IMR-90 (cell line): ENCODE measurements at regions not wholly inside any gene's neighbourhood (a gene's known extent, or its start where the extent isn't known, plus 50 kb on each side); places are given as distances from the start of the nearest gene placed in this dataset.

Experiments used
- ATAC-seq: fragments of 200-7000 bp; cut with Tn5 transposase; 2 replicates; pipeline ENCODE4 v1.9.1; 2020; ENCODE audit warnings: low read depth, mild to moderate bottlenecking, moderate library complexity
- BruUV-seq: library from RNA; stranded (reverse); fragments of 400-500 nt; replicated peaks from 2 replicates; lab custom pipeline; 2021; lab: Mats Ljungman, UMichigan
- CTCF ChIA-PET: fragments of 300-600 bp; formaldehyde crosslinking; extraction: SDS; loops from one replicate; lab custom pipeline; 2021; ENCODE audit warnings: antibody characterized with exemption; lab: Yijun Ruan, JAX
- POLR2A ChIA-PET: fragments of 300-600 bp; sonication (Branson Sonifier 250); formaldehyde crosslinking; loops from one replicate; lab custom pipeline; 2022; ENCODE audit warnings: antibody characterized with exemption; ENCODE audit not compliant: unreplicated experiment; lab: Charles Lee
- DNase-seq: peaks from one replicate; pipeline ENCODE4 v3.0.0; 2013
- H2AFZ ChIP-seq: replicated peaks from 2 replicates; pipeline ENCODE3; 2013; ENCODE audit warnings: low read length, mild to moderate bottlenecking; ENCODE audit not compliant: poor library complexity
- H2AK5ac ChIP-seq: 2 replicates; pipeline ENCODE4 v1.6.1; 2013; ENCODE audit warnings: low read depth, low read length, inconsistent platforms
- H2AK9ac ChIP-seq: replicated peaks from 2 replicates; pipeline ENCODE3; 2013; ENCODE audit warnings: mild to moderate bottlenecking, low read depth, low read length, moderate library complexity; ENCODE audit not compliant: poor library complexity
- H2BK120ac ChIP-seq: 2 replicates; pipeline ENCODE4 v1.6.1; 2013; ENCODE audit warnings: low read depth, low read length, inconsistent platforms
- H2BK15ac ChIP-seq: 3 replicates; pipeline ENCODE4 v1.6.1; 2013; ENCODE audit warnings: low read depth, low read length, inconsistent platforms
- H2BK20ac ChIP-seq: 2 replicates; pipeline ENCODE4 v1.6.1; 2013; ENCODE audit warnings: low read depth, mild to moderate bottlenecking, inconsistent platforms, low read length, moderate library complexity
- H2BK5ac ChIP-seq: 2 replicates; pipeline ENCODE4 v1.6.1; 2013; ENCODE audit warnings: mild to moderate bottlenecking, low read depth, low read length, inconsistent platforms; ENCODE audit not compliant: poor library complexity, severe bottlenecking
- H3K14ac ChIP-seq: replicated peaks from 2 replicates; pipeline ENCODE4 v1.6.1; 2013; ENCODE audit warnings: low read depth, low read length, inconsistent platforms
- H3K18ac ChIP-seq: 2 replicates; pipeline ENCODE4 v1.6.1; 2013; ENCODE audit warnings: low read depth, low read length, control low read depth
- H3K23ac ChIP-seq: 2 replicates; pipeline ENCODE4 v1.6.1; 2013; ENCODE audit warnings: low read depth, low read length, inconsistent platforms
- H3K27ac ChIP-seq: 2 replicates; pipeline ENCODE4 v1.5.1; 2013; ENCODE audit warnings: mild to moderate bottlenecking, control low read depth, low read length; ENCODE audit not compliant: insufficient read depth
- H3K27me3 ChIP-seq: 2 replicates; pipeline ENCODE4 v1.6.1; 2013; ENCODE audit warnings: low read length; ENCODE audit not compliant: control insufficient read depth, insufficient read depth
- H3K36me3 ChIP-seq: 2 replicates; pipeline ENCODE4 v1.6.1; 2013; ENCODE audit warnings: low read length, mixed read lengths; ENCODE audit not compliant: control insufficient read depth, insufficient read depth
- H3K4ac ChIP-seq: 2 replicates; pipeline ENCODE4 v1.6.1; 2013; ENCODE audit warnings: low read depth, low read length, inconsistent platforms
- H3K4me1 ChIP-seq: 2 replicates; pipeline ENCODE4 v1.6.1; 2013; ENCODE audit warnings: low read length, mixed read lengths; ENCODE audit not compliant: control insufficient read depth, insufficient read depth
- H3K4me2 ChIP-seq: 2 replicates; pipeline ENCODE4 v1.6.1; 2013; ENCODE audit warnings: low read depth, mild to moderate bottlenecking, control low read depth, low read length, moderate library complexity
- H3K4me3 ChIP-seq: 2 replicates; pipeline ENCODE4 v1.5.1; 2013; ENCODE audit warnings: low read depth, mild to moderate bottlenecking, control low read depth, low read length, moderate library complexity; ENCODE audit not compliant: insufficient read depth
- H3K56ac ChIP-seq: 2 replicates; pipeline ENCODE4 v1.6.1; 2013; ENCODE audit warnings: low read length, inconsistent platforms; ENCODE audit not compliant: insufficient read depth; ENCODE audit errors: extremely low read depth
- H3K79me1 ChIP-seq, 2 experiments: 2 replicates each; pipeline ENCODE4 v1.6.1; 2013; ENCODE audit warnings: low read length in 2 of 2, inconsistent platforms in 1 of 2, low read depth in 1 of 2
- H3K9ac ChIP-seq: 2 replicates; pipeline ENCODE4 v1.6.1; 2013; ENCODE audit warnings: low read depth, low read length, control low read depth
- H3K9me1 ChIP-seq: 2 replicates; pipeline ENCODE4 v1.6.1; 2013; ENCODE audit warnings: low read length, inconsistent platforms; ENCODE audit not compliant: insufficient read depth
- H3K9me3 ChIP-seq: 2 replicates; pipeline ENCODE4 v1.6.1; 2013; ENCODE audit warnings: low read length; ENCODE audit not compliant: control insufficient read depth, insufficient read depth
- H4K20me1 ChIP-seq: 2 replicates; pipeline ENCODE4 v1.6.1; 2013; ENCODE audit warnings: low read length, inconsistent platforms; ENCODE audit not compliant: insufficient read depth
- H4K5ac ChIP-seq: 2 replicates; pipeline ENCODE4 v1.6.1; 2013; ENCODE audit warnings: mild to moderate bottlenecking, low read depth, low read length, control low read depth
- H4K8ac ChIP-seq, 2 experiments: 2 replicates each; pipeline ENCODE4 v1.6.1; 2013; ENCODE audit warnings: low read depth in 2 of 2, low read length in 2 of 2, control low read depth in 1 of 2, inconsistent platforms in 1 of 2
- H4K91ac ChIP-seq: 2 replicates; pipeline ENCODE4 v1.6.1; 2013; ENCODE audit warnings: low read depth, low read length, inconsistent platforms; ENCODE audit not compliant: insufficient read depth
- BHLHE40 ChIP-seq: fragments of 150-350 bp; IDR thresholded peaks from 2 replicates; pipeline ENCODE4 v1.6.1; 2016; ENCODE audit warnings: mild to moderate bottlenecking, low read depth, low read length
- CEBPB ChIP-seq: IDR thresholded peaks from 2 replicates; pipeline ENCODE4 v1.6.1; 2012; ENCODE audit warnings: low read depth, low read length, improper control_type of control experiment
- CHD1 ChIP-seq: IDR thresholded peaks from 2 replicates; pipeline ENCODE4 v1.6.1; 2012; ENCODE audit warnings: low read depth, low read length, improper control_type of control experiment
- ELK1 ChIP-seq: fragments of 150-350 bp; IDR thresholded peaks from 2 replicates; pipeline ENCODE4 v1.6.1; 2016; ENCODE audit warnings: low read depth, mild to moderate bottlenecking, low read length, moderate library complexity, borderline replicate concordance
- FOS ChIP-seq: fragments of 150-350 bp; IDR thresholded peaks from 2 replicates; pipeline ENCODE4 v1.6.1; 2016; ENCODE audit warnings: low read depth, low read length
- MAFK ChIP-seq: IDR thresholded peaks from 2 replicates; pipeline ENCODE4 v1.6.1; 2012; ENCODE audit warnings: low read depth, low read length, improper control_type of control experiment
- MAZ ChIP-seq: IDR thresholded peaks from 2 replicates; pipeline ENCODE4 v1.6.1; 2012; ENCODE audit warnings: low read depth, mild to moderate bottlenecking, low read length, improper control_type of control experiment, moderate library complexity, borderline replicate concordance
- MXI1 ChIP-seq: IDR thresholded peaks from 2 replicates; pipeline ENCODE4 v1.6.1; 2012; ENCODE audit warnings: low read depth, mild to moderate bottlenecking, low read length, moderate library complexity, borderline replicate concordance
- NFE2L2 ChIP-seq: fragments of 150-350 bp; IDR thresholded peaks from 2 replicates; pipeline ENCODE4 v1.6.1; 2016; ENCODE audit warnings: low read depth, mild to moderate bottlenecking, low read length
- POLR2A ChIP-seq: IDR thresholded peaks from 2 replicates; pipeline ENCODE4 v1.6.1; 2012; ENCODE audit warnings: mild to moderate bottlenecking, low read depth, low read length
- RAD21 ChIP-seq: IDR thresholded peaks from 2 replicates; pipeline ENCODE4 v1.6.1; 2012; ENCODE audit warnings: low read length, improper control_type of control experiment
- RCOR1 ChIP-seq: IDR thresholded peaks from 2 replicates; pipeline ENCODE4 v1.6.1; 2012; ENCODE audit warnings: mild to moderate bottlenecking, low read length, improper control_type of control experiment; ENCODE audit not compliant: insufficient replicate concordance
- RFX5 ChIP-seq: IDR thresholded peaks from 2 replicates; pipeline ENCODE4 v1.8.0; 2012; ENCODE audit warnings: low read depth, mild to moderate bottlenecking, low read length, moderate library complexity
- SMC3 ChIP-seq: fragments of 150-350 bp; IDR thresholded peaks from 2 replicates; pipeline ENCODE4 v1.6.1; 2016; ENCODE audit warnings: low read depth, mild to moderate bottlenecking, antibody characterized with exemption, low read length, moderate library complexity
- USF2 ChIP-seq: fragments of 150-350 bp; IDR thresholded peaks from 2 replicates; pipeline ENCODE4 v1.6.1; 2017; ENCODE audit warnings: mild to moderate bottlenecking, antibody characterized with exemption, low read length, low read depth
- WGBS, 2 experiments: methylation state at CpG; one replicate each; pipeline versions ENCODE4 v1.1.5 to v1.1.7; 2013; ENCODE audit warnings: missing lambda C conversion rate in 2 of 2; ENCODE audit not compliant: insufficient read length in 1 of 2; ENCODE audit errors: extremely low coverage in 2 of 2; 5-methylcytosine and 5-hydroxymethylcytosine counted together
- dilution Hi-C: fragments of 300-500 bp; cut with HindIII; formaldehyde crosslinking; loops from one replicate; pipeline ENCODE4 v1.14.3; 2018; ENCODE audit warnings: low sequenced_read_pairs; ENCODE audit not compliant: unreplicated experiment
- in situ Hi-C: fragments of 300-500 bp; cut with MboI; formaldehyde crosslinking; loops from 3 replicates; pipeline ENCODE4 v1.14.3; 2019; ENCODE audit warnings: low sequenced_read_pairs, inconsistent platforms, mixed read lengths
- intact Hi-C: fragments of 100-400 bp; cut with micrococcal nuclease; formaldehyde crosslinking; loops from 2 replicates; pipeline ENCODE4 v1.10.0; 2022
- TF ChIP-seq, protein P1 (sequence below): conservative IDR thresholded peaks from 2 replicates; pipeline ENCODE4 v1.5.1; 2012; ENCODE audit warnings: mild to moderate bottlenecking, low read depth, low read length, improper control_type of control experiment

DNA sequence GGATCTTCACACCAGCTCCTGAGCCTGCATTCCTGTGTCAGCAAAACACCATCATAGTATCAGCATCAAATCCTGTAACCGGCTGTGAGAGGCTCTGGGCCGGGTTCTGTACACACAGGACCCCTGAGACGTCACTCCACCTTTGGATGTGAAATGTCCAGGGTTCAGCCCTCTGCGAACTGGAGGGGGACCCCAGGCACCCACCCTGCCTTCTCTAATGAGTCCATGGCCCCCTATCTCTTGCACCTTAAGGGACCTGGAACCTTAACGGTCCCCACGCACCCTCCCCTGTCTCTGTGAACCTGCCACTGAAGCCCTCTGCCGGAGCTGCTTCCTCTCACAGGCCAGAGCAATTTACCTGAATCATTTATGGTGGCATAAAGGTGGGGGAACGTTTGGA is 257.8 kb downstream of the NPHP4 start:
- Histone ChIP-seq H2BK20ac (no peak overlapping the region), H4K20me1 (no peaks in the 10 kb centered on the region), H2BK15ac (no peak overlapping the region), H2BK120ac (no peak overlapping the region), H3K56ac (no peak overlapping the region), H2AK9ac (no peak overlapping the region), H3K36me3 (no peaks in the 10 kb centered on the region), H2BK5ac (no peak overlapping the region), H3K9me1 (no peaks in the 10 kb centered on the region), H3K9me3 (peaks cover 35% of the 10 kb centered on the region), H4K8ac (no peak overlapping the region), H3K4me3 (no peak overlapping the region), H3K14ac (no peak overlapping the region), H2AK5ac (no peak overlapping the region), H3K27me3 (no peaks in the 10 kb centered on the region), H3K4me2 (no peak overlapping the region), H3K18ac (no peak overlapping the region), H3K27ac (no peak overlapping the region), H4K5ac (no peak overlapping the region), H3K23ac (no peak overlapping the region), H3K9ac (no peak overlapping the region), H2AFZ (no peak overlapping the region), H3K4ac (no peak overlapping the region), H3K4me1 (no peaks in the 10 kb centered on the region), H4K91ac (no peak overlapping the region), H3K79me1 (no peaks in the 10 kb centered on the region)
- no CpG with 5 or more reads among the region's 8 CpGs for WGBS, 2 experiments
- ATAC-seq (no peak), DNase-seq (no peak)
- CTCF ChIA-PET, result no interaction called here
- POLR2A ChIA-PET, result no interaction called here
- no peak for TF ChIP-seq RCOR1
- no peak for TF ChIP-seq MAFK
- TF ChIP-seq USF2, result no peak
- TF ChIP-seq SMC3, result no peak
- TF ChIP-seq CHD1, result no peak
- no peak for TF ChIP-seq ELK1
- TF ChIP-seq FOS, result no peak
- no peak for TF ChIP-seq MAZ
- TF ChIP-seq BHLHE40, result no peak
- no peak for TF ChIP-seq MXI1
- TF ChIP-seq POLR2A, result no peak
- no peak for TF ChIP-seq RFX5
- TF ChIP-seq, protein P1, sequence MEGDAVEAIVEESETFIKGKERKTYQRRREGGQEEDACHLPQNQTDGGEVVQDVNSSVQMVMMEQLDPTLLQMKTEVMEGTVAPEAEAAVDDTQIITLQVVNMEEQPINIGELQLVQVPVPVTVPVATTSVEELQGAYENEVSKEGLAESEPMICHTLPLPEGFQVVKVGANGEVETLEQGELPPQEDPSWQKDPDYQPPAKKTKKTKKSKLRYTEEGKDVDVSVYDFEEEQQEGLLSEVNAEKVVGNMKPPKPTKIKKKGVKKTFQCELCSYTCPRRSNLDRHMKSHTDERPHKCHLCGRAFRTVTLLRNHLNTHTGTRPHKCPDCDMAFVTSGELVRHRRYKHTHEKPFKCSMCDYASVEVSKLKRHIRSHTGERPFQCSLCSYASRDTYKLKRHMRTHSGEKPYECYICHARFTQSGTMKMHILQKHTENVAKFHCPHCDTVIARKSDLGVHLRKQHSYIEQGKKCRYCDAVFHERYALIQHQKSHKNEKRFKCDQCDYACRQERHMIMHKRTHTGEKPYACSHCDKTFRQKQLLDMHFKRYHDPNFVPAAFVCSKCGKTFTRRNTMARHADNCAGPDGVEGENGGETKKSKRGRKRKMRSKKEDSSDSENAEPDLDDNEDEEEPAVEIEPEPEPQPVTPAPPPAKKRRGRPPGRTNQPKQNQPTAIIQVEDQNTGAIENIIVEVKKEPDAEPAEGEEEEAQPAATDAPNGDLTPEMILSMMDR, result no peak
- TF ChIP-seq NFE2L2, result no peak
- TF ChIP-seq RAD21, result no peak
- no peak for TF ChIP-seq CEBPB
- in situ Hi-C loops (no loop called here), intact Hi-C loops (no loop called here), dilution Hi-C loops (no loop called here)
- no TSS peak for BruUV-seq
